ENCODE measurements at regions not wholly inside any gene's neighbourhood (a gene's known extent, or its start where the extent isn't known, plus 50 kb on each side); places are given as distances from the start of the nearest gene placed in this dataset.

- TF ChIP-seq RAD21 (IDR thresholded peaks at IDR 0.05; ENCODE audit: low read length) (no peak), POLR2A (IDR thresholded peaks at IDR 0.05; ENCODE audit: low read depth, low read length) (no peak), MAFK (IDR thresholded peaks at IDR 0.05; ENCODE audit: low read depth, low read length) (no peak), CEBPB (IDR thresholded peaks at IDR 0.05; ENCODE audit: low read depth, low read length) (no peak), BHLHE40 (IDR thresholded peaks at IDR 0.05; ENCODE audit: low read depth, low read length) (no peak), CHD1 (IDR thresholded peaks at IDR 0.05; ENCODE audit: low read depth, low read length) (no peak)
- TF ChIP-seq, protein P1, sequence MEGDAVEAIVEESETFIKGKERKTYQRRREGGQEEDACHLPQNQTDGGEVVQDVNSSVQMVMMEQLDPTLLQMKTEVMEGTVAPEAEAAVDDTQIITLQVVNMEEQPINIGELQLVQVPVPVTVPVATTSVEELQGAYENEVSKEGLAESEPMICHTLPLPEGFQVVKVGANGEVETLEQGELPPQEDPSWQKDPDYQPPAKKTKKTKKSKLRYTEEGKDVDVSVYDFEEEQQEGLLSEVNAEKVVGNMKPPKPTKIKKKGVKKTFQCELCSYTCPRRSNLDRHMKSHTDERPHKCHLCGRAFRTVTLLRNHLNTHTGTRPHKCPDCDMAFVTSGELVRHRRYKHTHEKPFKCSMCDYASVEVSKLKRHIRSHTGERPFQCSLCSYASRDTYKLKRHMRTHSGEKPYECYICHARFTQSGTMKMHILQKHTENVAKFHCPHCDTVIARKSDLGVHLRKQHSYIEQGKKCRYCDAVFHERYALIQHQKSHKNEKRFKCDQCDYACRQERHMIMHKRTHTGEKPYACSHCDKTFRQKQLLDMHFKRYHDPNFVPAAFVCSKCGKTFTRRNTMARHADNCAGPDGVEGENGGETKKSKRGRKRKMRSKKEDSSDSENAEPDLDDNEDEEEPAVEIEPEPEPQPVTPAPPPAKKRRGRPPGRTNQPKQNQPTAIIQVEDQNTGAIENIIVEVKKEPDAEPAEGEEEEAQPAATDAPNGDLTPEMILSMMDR (conservative IDR thresholded peaks at IDR 0.05; ENCODE audit: low read depth, low read length): no peak
- TF ChIP-seq, protein P2, sequence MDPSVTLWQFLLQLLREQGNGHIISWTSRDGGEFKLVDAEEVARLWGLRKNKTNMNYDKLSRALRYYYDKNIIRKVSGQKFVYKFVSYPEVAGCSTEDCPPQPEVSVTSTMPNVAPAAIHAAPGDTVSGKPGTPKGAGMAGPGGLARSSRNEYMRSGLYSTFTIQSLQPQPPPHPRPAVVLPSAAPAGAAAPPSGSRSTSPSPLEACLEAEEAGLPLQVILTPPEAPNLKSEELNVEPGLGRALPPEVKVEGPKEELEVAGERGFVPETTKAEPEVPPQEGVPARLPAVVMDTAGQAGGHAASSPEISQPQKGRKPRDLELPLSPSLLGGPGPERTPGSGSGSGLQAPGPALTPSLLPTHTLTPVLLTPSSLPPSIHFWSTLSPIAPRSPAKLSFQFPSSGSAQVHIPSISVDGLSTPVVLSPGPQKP (IDR thresholded peaks at IDR 0.05; ENCODE audit: borderline replicate concordance, low read depth, low read length): no peak
Observed at GRCh38 chr5:109267283-109267682, 142.5 kb downstream of the PJA2 start.

Measured in IMR-90 (cell line).